ENCODE measurements at regions not wholly inside any gene's neighbourhood (a gene's known extent, or its start where the extent isn't known, plus 50 kb on each side); places are given as distances from the start of the nearest gene placed in this dataset.

- no peak for TF ChIP-seq CTCF (IDR thresholded peaks at IDR 0.05; ENCODE audit: borderline replicate concordance, insufficient read depth, low read depth, low read length)
Measured at GRCh38 chr12:114924946-114925475, 241.0 kb upstream of the TBX3 start.

GRCh38 chr12:114921781-114922180 is 237.8 kb upstream of the TBX3 start:
- H3K4me3 ChIP-seq (ENCODE audit: low read depth, low read length), result no peak overlapping the region
- TF ChIP-seq CTCF (IDR thresholded peaks at IDR 0.05; ENCODE audit: borderline replicate concordance, insufficient read depth, low read depth, low read length), result no peak

More at GRCh38 chr12:114924946-114925475, 241.0 kb upstream of the TBX3 start:
- H3K4me3 ChIP-seq (ENCODE audit: low read depth, low read length), result no peak overlapping the region

DNA sequence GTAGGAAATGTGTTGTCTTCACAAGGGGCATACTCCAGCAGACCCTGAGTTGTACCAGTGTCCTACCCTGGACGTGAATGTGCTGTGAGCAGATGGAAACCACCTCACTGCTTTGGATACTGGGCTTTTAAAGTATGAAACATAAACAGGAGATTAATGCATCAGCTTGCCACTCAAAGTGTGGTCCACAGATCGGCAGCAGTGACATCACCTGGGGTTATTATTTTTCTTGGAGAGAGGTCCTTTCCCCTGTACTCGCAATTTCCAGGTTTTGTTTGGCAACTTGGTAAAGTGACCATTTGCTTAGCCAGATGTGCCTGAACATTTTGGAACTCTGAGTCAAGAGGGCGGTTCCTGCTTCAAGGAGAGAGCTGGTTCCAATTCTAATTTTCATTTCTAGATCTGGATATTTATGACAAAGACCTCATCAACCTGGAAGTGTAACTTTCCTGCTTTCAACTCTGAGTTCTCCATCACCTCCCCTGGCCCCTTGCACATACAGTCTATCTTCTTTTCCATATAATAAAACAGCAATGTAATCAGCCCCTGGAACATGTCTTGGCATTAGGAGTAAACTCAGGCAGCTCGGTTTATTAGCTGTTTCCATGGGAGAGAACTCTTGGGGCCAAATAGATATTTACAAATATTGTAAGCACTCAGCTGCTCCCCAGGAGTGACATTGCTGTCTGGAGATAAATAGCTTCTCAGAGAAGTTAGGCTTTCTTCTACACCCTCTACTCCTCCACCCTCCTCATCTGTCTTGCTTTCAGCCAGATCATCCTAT is 237.0 kb upstream of the TBX3 start:
- no peak overlapping the region for H3K4me3 ChIP-seq (ENCODE audit: low read depth, low read length)

DNA sequence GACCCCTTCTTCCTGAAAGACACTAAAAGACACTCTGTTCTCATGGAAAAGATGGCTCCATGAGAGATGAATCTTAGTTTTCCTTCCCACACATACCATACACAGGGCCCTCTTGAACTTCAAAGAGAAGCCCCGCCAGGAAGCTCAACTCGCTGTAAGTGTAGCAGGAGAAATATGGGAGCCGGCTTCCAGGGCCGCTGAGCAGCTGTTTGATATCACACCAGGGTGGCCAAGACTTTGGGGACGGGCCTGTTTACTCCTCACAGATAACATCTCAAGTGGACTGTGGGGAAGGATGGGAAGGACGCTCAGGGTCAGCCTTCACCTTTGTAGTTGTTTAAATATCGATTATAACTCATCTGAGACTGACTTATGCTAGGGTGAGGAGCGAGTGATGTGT is 235.5 kb upstream of the TBX3 start:
- H3K4me3 ChIP-seq (ENCODE audit: low read depth, low read length), result no peak overlapping the region
- TF ChIP-seq CTCF (IDR thresholded peaks at IDR 0.05; ENCODE audit: borderline replicate concordance, insufficient read depth, low read depth, low read length), result no peak

More for the DNA sequence above, 237.0 kb upstream of the TBX3 start:
- no peak for TF ChIP-seq CTCF (IDR thresholded peaks at IDR 0.05; ENCODE audit: borderline replicate concordance, insufficient read depth, low read depth, low read length)

DNA sequence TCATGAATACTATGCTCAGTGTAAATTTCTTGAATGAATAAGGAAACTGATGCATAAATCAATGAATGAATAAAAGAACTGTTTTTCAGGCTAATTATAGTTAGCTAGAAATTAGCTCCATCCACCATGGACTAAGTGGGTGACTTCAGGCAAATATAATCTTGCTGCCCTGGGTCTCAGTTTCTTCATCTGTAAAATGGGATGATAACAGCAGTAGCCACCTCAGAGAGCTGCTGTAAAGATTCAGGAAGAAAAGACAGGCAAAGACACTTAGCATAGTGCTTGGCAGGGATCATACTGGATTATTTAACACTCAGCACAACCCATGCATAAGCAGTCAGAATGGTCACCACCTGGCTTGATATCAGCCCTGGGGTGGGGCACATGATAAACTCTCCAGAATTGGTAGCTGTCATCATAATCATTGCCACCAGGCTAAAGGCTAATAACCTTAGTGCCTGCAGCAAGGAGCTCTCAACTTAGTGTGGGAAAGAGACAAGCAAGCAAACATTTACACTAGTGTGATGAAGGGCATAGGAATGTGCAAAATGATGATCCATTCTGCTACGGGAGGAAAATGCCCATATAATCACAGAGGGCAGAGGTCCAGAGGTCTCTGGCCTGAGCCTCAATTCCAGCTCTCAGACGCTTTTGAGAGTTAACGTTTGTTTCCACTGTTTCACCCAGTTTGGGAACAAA is 234.7 kb upstream of the TBX3 start:
- TF ChIP-seq CTCF (IDR thresholded peaks at IDR 0.05; ENCODE audit: borderline replicate concordance, insufficient read depth, low read depth, low read length), result no peak
- no peak overlapping the region for H3K4me3 ChIP-seq (ENCODE audit: low read depth, low read length)

DNA sequence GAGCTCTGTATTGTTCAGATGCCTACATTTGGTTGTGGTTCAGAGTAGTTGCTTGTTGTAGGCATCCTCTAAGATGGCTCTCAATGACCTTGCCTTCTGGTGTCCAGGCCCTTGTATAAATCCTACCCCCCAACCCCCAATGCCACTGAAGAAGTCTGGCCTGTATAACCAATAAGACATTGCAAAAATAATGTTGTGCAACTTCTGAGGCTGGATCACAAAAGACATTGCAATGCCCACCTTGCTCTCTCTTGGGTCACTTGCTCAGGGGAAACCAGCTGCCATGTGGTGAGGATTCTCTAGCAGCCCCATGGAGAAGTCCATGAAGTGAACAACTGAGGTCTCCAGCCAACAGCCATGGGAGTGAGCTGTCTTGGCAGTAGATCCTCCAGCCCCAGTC is 234.0 kb upstream of the TBX3 start:
- H3K4me3 ChIP-seq (ENCODE audit: low read depth, low read length), result no peak overlapping the region
- TF ChIP-seq CTCF (IDR thresholded peaks at IDR 0.05; ENCODE audit: borderline replicate concordance, insufficient read depth, low read depth, low read length), result no peak

Measured in GM12875 (cell line).